H1 (cell line): ENCODE measurements at regions not wholly inside any gene's neighbourhood (a gene's known extent, or its start where the extent isn't known, plus 50 kb on each side); places are given as distances from the start of the nearest gene placed in this dataset.

Source experiments
- CTCF ChIA-PET: fragments of 300-600 bp; sonication (Branson Sonifier 250); formaldehyde crosslinking; loops from one replicate; lab custom pipeline; 2021; ENCODE audit not compliant: partially characterized antibody; lab: Charles Lee
- POLR2A ChIA-PET: fragments of 300-600 bp; sonication (Branson Sonifier 250); formaldehyde crosslinking; loops from one replicate; lab custom pipeline; 2021; ENCODE audit warnings: inconsistent platforms; ENCODE audit not compliant: partially characterized antibody; lab: Charles Lee
- DNase-seq, 2 experiments: peaks; one replicate each; pipeline versions ENCODE4 v3.0.0 to v3.0.0-alpha.2; 2010 to 2022; ENCODE audit warnings: low spot score in 2 of 2, low read depth in 1 of 2, mixed read lengths in 1 of 2
- FAIRE-seq: peaks from 2 replicates; lab custom pipeline; 2011; peaks lifted over from hg19 to GRCh38; lab: Jason Lieb, UNC
- H2AFZ ChIP-seq: 2 replicates; pipeline ENCODE4 v1.8.1; 2012; ENCODE audit warnings: low read length, inconsistent platforms
- H2AK5ac ChIP-seq: 2 replicates; pipeline ENCODE4 v1.6.1; 2013; ENCODE audit warnings: low read depth, low read length
- H2BK120ac ChIP-seq: replicated peaks from 2 replicates; pipeline ENCODE3; 2013; ENCODE audit warnings: low read depth, low read length, inconsistent platforms
- H2BK12ac ChIP-seq: 2 replicates; pipeline ENCODE4 v1.6.1; 2013; ENCODE audit warnings: low read depth, low read length
- H2BK15ac ChIP-seq: 2 replicates; pipeline ENCODE4 v1.6.1; 2013; ENCODE audit warnings: low read length
- H2BK20ac ChIP-seq: 2 replicates; pipeline ENCODE4 v1.6.1; 2013; ENCODE audit warnings: low read length
- H2BK5ac ChIP-seq: 2 replicates; pipeline ENCODE4 v1.6.1; 2013; ENCODE audit warnings: low read depth, low read length
- H3K14ac ChIP-seq: 2 replicates; pipeline ENCODE4 v1.6.1; 2013; ENCODE audit warnings: inconsistent platforms; ENCODE audit not compliant: insufficient read length
- H3K18ac ChIP-seq: 2 replicates; pipeline ENCODE4 v1.6.1; 2013; ENCODE audit warnings: low read length; ENCODE audit errors: extremely low read depth
- H3K23ac ChIP-seq: 2 replicates; pipeline ENCODE4 v1.6.1; 2013; ENCODE audit warnings: inconsistent platforms; ENCODE audit not compliant: insufficient read length
- H3K23me2 ChIP-seq: 2 replicates; pipeline ENCODE4 v1.6.1; 2013; ENCODE audit warnings: low read depth, low read length
- H3K27ac ChIP-seq: 2 replicates; pipeline ENCODE4 v1.6.1; 2011; ENCODE audit warnings: low read depth, low read length, inconsistent platforms
- H3K27me3 ChIP-seq, 4 experiments: replicated peaks in 1 of 4; 1 replicate in 1 of 4; 2 replicates in 3 of 4; pipeline versions ENCODE4 v1.6.1 to v1.8.1; 2011 to 2013; ENCODE audit warnings: low read length in 3 of 4, mild to moderate bottlenecking in 3 of 4, inconsistent platforms in 2 of 4, mixed read lengths in 2 of 4, moderate library complexity in 1 of 4; ENCODE audit not compliant: control insufficient read depth in 3 of 4, insufficient read depth in 3 of 4; ENCODE audit errors: extremely low read depth in 1 of 4
- H3K36me3 ChIP-seq, 4 experiments: 2 replicates each; pipeline versions ENCODE4 v1.6.1 to v1.8.1; 2011 to 2013; ENCODE audit warnings: mild to moderate bottlenecking in 4 of 4, low read length in 3 of 4, moderate library complexity in 2 of 4, control low read depth in 1 of 4, inconsistent platforms in 1 of 4; ENCODE audit not compliant: insufficient read depth in 4 of 4, control insufficient read depth in 2 of 4
- H3K4ac ChIP-seq: replicated peaks from 2 replicates; pipeline ENCODE3; 2013; ENCODE audit warnings: low read length, low read depth, mixed read lengths, inconsistent platforms; ENCODE audit not compliant: insufficient read length
- H3K4me1 ChIP-seq, 4 experiments: replicated peaks in 1 of 4; 1 replicate in 1 of 4; 2 replicates in 3 of 4; pipeline versions ENCODE4 v1.6.1 to v1.8.1; 2011 to 2013; ENCODE audit warnings: low read length in 3 of 4, inconsistent platforms in 2 of 4, mixed read lengths in 1 of 4; ENCODE audit not compliant: insufficient read depth in 4 of 4, control insufficient read depth in 3 of 4
- H3K4me2 ChIP-seq, 2 experiments: 2 replicates each; pipeline versions ENCODE4 v1.6.1 to v1.8.1; 2011 to 2013; ENCODE audit warnings: low read depth in 2 of 2, low read length in 2 of 2, control low read depth in 1 of 2, inconsistent platforms in 1 of 2, mild to moderate bottlenecking in 1 of 2; ENCODE audit not compliant: insufficient read depth in 1 of 2
- H3K4me3 ChIP-seq, 4 experiments: fragments of 200-600, 300-600 bp in 1 of 4; sonication (generic), shearing (Covaris generic), sonication (Bioruptor Twin) in 1 of 4; 2 replicates each; pipeline versions ENCODE4 v1.5.1 to v1.8.1; 2011 to 2016; ENCODE audit warnings: low read length in 4 of 4, low read depth in 3 of 4, control low read depth in 2 of 4, inconsistent platforms in 2 of 4, mild to moderate bottlenecking in 2 of 4, mixed read lengths in 1 of 4, moderate library complexity in 1 of 4; ENCODE audit not compliant: insufficient read depth in 2 of 4; ENCODE audit errors: extremely low read depth in 1 of 4
- H3K56ac ChIP-seq: replicated peaks from 2 replicates; pipeline ENCODE3; 2013; ENCODE audit warnings: low read depth, mild to moderate bottlenecking, mixed read lengths, low read length, inconsistent platforms; ENCODE audit not compliant: insufficient read length
- H3K79me1 ChIP-seq: 2 replicates; pipeline ENCODE4 v1.6.1; 2013; ENCODE audit warnings: low read depth, low read length, control low read depth
- H3K79me2 ChIP-seq, 2 experiments: 2 replicates each; pipeline versions ENCODE4 v1.6.1 to v1.8.1; 2012 to 2013; ENCODE audit warnings: low read length in 2 of 2, mild to moderate bottlenecking in 2 of 2, inconsistent platforms in 1 of 2; ENCODE audit not compliant: insufficient read depth in 2 of 2, control insufficient read depth in 1 of 2
- H3K9ac ChIP-seq, 4 experiments: replicated peaks in 1 of 4; 1 replicate in 1 of 4; 2 replicates in 3 of 4; pipeline versions ENCODE4 v1.6.1 to v1.8.1; 2011 to 2013; ENCODE audit warnings: low read depth in 3 of 4, low read length in 3 of 4, control low read depth in 2 of 4, mild to moderate bottlenecking in 2 of 4, moderate library complexity in 2 of 4, inconsistent platforms in 1 of 4; ENCODE audit errors: extremely low read depth in 1 of 4
- H3K9me3 ChIP-seq, 2 experiments: 2 replicates each; pipeline versions ENCODE4 v1.6.1 to v1.8.1; 2012 to 2013; ENCODE audit warnings: mild to moderate bottlenecking in 2 of 2, moderate library complexity in 2 of 2, control low read depth in 1 of 2, inconsistent platforms in 1 of 2, low read depth in 1 of 2, low read length in 1 of 2, mixed read lengths in 1 of 2; ENCODE audit not compliant: insufficient read depth in 2 of 2
- H4K20me1 ChIP-seq, 2 experiments: replicated peaks in 1 of 2; 2 replicates each; pipeline versions ENCODE3 to v1.8.1; 2011 to 2013; ENCODE audit warnings: inconsistent platforms in 2 of 2, low read length in 2 of 2, mild to moderate bottlenecking in 1 of 2; ENCODE audit not compliant: insufficient read depth in 2 of 2, control insufficient read depth in 1 of 2
- H4K5ac ChIP-seq: 2 replicates; pipeline ENCODE4 v1.6.1; 2013; ENCODE audit warnings: low read length, low read depth, mixed read lengths, inconsistent platforms; ENCODE audit not compliant: insufficient read length
- H4K8ac ChIP-seq: 2 replicates; pipeline ENCODE4 v1.8.0; 2013; ENCODE audit warnings: mild to moderate bottlenecking, moderate library complexity, low read length, inconsistent platforms; ENCODE audit not compliant: insufficient read depth; ENCODE audit errors: extremely low read depth
- H4K91ac ChIP-seq: replicated peaks from 2 replicates; pipeline ENCODE3; 2013; ENCODE audit warnings: low read length, mixed read lengths, inconsistent platforms; ENCODE audit not compliant: insufficient read length
- BACH1 ChIP-seq: IDR thresholded peaks from 2 replicates; pipeline ENCODE4 v1.6.1; 2012; ENCODE audit warnings: low read length, improper control_type of control experiment
- BCL11A ChIP-seq, 2 experiments: IDR thresholded peaks; one replicate each; pipeline ENCODE4 v1.6.1; 2011; ENCODE audit warnings: low read depth in 2 of 2, low read length in 2 of 2, mild to moderate bottlenecking in 2 of 2
- EGR1 ChIP-seq: IDR thresholded peaks from 2 replicates; pipeline ENCODE4 v1.6.1; 2011; ENCODE audit warnings: low read depth, low read length, borderline replicate concordance
- GTF2F1 ChIP-seq: IDR thresholded peaks from 2 replicates; pipeline ENCODE4 v1.6.1; 2012; ENCODE audit warnings: low read depth, low read length, improper control_type of control experiment, borderline replicate concordance
- HDAC6 ChIP-seq: IDR thresholded peaks from one replicate; pipeline ENCODE4 v1.7.1; 2012; ENCODE audit warnings: low read depth, mild to moderate bottlenecking, inconsistent platforms, low read length, moderate library complexity
- KDM5A ChIP-seq: fragments of 200-600 bp; IDR thresholded peaks from 2 replicates; pipeline ENCODE4 v1.7.1; 2012; ENCODE audit warnings: mild to moderate bottlenecking, low read length, inconsistent platforms, mixed read lengths
- MAFK ChIP-seq: IDR thresholded peaks from 2 replicates; pipeline ENCODE4 v1.6.1; 2012; ENCODE audit warnings: low read depth, mild to moderate bottlenecking, improper control_type of control experiment, low read length
- SAP30 ChIP-seq: fragments of 300-600 bp; sonication (generic); IDR thresholded peaks from 2 replicates; pipeline ENCODE4 v1.7.1; 2012; ENCODE audit warnings: low read length, moderate library complexity, mild to moderate bottlenecking, inconsistent platforms; ENCODE audit not compliant: insufficient read depth, insufficient replicate concordance
- TBP ChIP-seq: IDR thresholded peaks from 2 replicates; pipeline ENCODE4 v1.6.1; 2011; ENCODE audit warnings: low read depth, low read length, improper control_type of control experiment
- TCF12 ChIP-seq: IDR thresholded peaks from 2 replicates; pipeline ENCODE4 v1.6.1; 2011; ENCODE audit warnings: low read depth, mild to moderate bottlenecking, low read length
- WGBS, 2 experiments: shearing (Covaris generic) in 1 of 2; methylation state at CpG; one replicate each; pipeline versions ENCODE4 v1.1.6 to v1.1.7; 2013 to 2015; ENCODE audit warnings: low lambda C conversion rate in 2 of 2, mixed read lengths in 2 of 2, inconsistent platforms in 1 of 2, low coverage in 1 of 2, missing lambda C conversion rate in 1 of 2; ENCODE audit not compliant: insufficient replicate concordance in 2 of 2, insufficient coverage in 1 of 2, insufficient read length in 1 of 2; ENCODE audit errors: extremely low coverage in 1 of 2, missing lambda C conversion rate in 1 of 2; 5-methylcytosine and 5-hydroxymethylcytosine counted together
- TF ChIP-seq, protein P1 (sequence below), 3 experiments: IDR thresholded peaks; 1 replicate in 2 of 3; 2 replicates in 1 of 3; pipeline versions ENCODE4 v1.5.1 to v1.6.1; 2011; ENCODE audit warnings: low read length in 3 of 3, mild to moderate bottlenecking in 3 of 3, inconsistent platforms in 2 of 3, low read depth in 1 of 3, moderate library complexity in 1 of 3; ENCODE audit not compliant: insufficient read depth in 1 of 3; ENCODE audit errors: control extremely low read depth in 1 of 3

DNA sequence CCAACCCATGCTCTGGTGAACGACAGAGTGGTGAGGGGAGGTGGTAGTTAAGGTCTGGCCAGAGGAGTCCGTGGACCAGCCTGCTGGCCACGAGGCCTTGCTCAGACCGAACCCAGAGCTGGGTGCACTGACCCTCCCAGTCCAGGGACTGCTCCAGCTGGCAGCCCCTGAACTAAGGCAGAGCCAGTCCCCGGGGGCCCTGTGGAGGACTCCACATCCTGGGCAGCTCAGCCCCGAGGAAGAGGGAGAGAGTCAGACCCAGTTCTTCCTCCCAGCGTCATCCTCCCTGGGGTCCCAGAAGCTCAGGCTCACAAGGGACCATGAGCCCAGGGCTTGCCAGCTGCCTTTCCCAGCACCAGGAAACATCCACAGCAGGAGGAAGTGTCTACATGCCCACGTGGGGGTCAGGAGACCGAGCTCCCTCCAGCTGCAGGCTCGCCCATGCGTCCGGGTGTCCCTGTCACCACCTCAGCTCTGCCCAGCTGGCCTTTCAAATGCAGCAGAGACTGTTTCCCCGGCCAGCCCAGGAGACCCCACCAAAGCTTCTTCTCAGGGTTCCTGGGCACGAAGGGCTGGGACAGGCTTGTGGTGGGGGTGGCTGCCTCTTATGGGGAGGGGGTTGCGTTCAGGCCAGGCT is 194.4 kb downstream of the KIF26A start:
- Histone ChIP-seq H2AK5ac (no peak overlapping the region), H3K23ac (no peak overlapping the region), H3K4me1 (no peaks in the 10 kb centered on the region), H2BK5ac (no peak overlapping the region; the same call in 1 of the 2 replicates), H3K4ac (no peak overlapping the region), H3K79me1 (no peaks in the 10 kb centered on the region), H3K14ac (no peak overlapping the region), H3K9me3 (peaks cover 5 to 8% of the 10 kb centered on the region in 2 experiments; a peak in 3 of 4 replicates), H2BK15ac (no peak overlapping the region), H2AFZ (no peak overlapping the region), H3K4me2 (no peak overlapping the region), H4K91ac (no peak overlapping the region), H4K8ac (no peak overlapping the region), H4K20me1 (no peaks in the 10 kb centered on the region), H3K18ac (no peak overlapping the region), H3K36me3 (no peaks in the 10 kb centered on the region), H3K79me2 (no peaks in the 10 kb centered on the region), H3K9ac (no peak overlapping the region), H4K5ac (no peak overlapping the region), H3K27me3 (no peaks in the 10 kb centered on the region), H3K23me2 (no peaks in the 10 kb centered on the region), H2BK12ac (no peak overlapping the region), H3K27ac (no peak overlapping the region), H2BK20ac (no peak overlapping the region), H3K4me3 (no peak overlapping the region), H3K56ac (no peak overlapping the region), H2BK120ac (no peak overlapping the region)
- DNase-seq (no peak), FAIRE-seq (no peak)
- ChIA-PET CTCF (interaction anchor here (0.7 to 2.8 kb wide), 11 partner anchors 10 to 231 kb away, joined by 3 to 30 read pairs (median 4); no protein-coding TSS in a partner anchor), POLR2A (no interaction called here)
- 93% methylated on average over 14 of the region's 15 CpGs; no CpG with 5 or more reads in 1 of the 2 experiments for WGBS, 2 experiments
- TF ChIP-seq, protein P1, sequence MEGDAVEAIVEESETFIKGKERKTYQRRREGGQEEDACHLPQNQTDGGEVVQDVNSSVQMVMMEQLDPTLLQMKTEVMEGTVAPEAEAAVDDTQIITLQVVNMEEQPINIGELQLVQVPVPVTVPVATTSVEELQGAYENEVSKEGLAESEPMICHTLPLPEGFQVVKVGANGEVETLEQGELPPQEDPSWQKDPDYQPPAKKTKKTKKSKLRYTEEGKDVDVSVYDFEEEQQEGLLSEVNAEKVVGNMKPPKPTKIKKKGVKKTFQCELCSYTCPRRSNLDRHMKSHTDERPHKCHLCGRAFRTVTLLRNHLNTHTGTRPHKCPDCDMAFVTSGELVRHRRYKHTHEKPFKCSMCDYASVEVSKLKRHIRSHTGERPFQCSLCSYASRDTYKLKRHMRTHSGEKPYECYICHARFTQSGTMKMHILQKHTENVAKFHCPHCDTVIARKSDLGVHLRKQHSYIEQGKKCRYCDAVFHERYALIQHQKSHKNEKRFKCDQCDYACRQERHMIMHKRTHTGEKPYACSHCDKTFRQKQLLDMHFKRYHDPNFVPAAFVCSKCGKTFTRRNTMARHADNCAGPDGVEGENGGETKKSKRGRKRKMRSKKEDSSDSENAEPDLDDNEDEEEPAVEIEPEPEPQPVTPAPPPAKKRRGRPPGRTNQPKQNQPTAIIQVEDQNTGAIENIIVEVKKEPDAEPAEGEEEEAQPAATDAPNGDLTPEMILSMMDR (IDR thresholded peaks at IDR 0.05; ENCODE audit: control extremely low read depth in 1 of 3, insufficient read depth in 1 of 3, low read depth in 1 of 3, low read length in 3 of 3): no peak
- TF ChIP-seq GTF2F1 (no peak), TBP (no peak), EGR1 (no peak), SAP30 (no peak), KDM5A (no peak), HDAC6 (no peak), MAFK (no peak), BCL11A (IDR thresholded peaks at IDR 0.05; ENCODE audit: low read depth in 2 of 2, low read length in 2 of 2) (no peak), TCF12 (no peak), BACH1 (no peak)
